Superior temporal gyrus (tissue), 1 donor: ENCODE measurements at regions not wholly inside any gene's neighbourhood (a gene's known extent, or its start where the extent isn't known, plus 50 kb on each side); places are given as distances from the start of the nearest gene placed in this dataset.
"Not testable (repeated sequence)": the region's sequence is repeated elsewhere in the genome, so short reads cannot be mapped to it uniquely, and the experiment has no call there.

Experiments
- DNase-seq: peaks from one replicate; pipeline ENCODE4 v3.0.0-alpha.2; 2016; ENCODE audit errors: extremely low spot score

DNA sequence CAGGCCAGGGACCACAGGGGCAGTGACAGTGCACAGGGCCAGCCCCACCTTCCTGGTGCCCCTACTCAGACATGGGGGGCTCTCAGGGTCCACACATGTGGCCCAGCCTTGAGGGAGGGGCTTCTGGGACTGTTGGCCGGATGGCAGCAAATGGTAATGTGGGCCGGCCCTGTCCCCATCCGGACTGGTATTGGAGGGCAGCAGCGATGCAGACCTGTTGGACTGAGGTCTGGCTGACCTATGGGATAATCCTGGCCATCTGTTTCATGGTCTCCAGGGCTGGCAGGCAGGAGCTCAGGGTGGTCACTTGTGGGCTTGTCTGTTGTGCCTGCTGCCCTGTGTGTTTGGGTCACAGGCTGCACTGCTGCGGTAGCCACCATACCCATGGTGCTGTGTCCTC, 387.5 kb downstream of the TMEM121 start:
- no peak for DNase-seq

DNA sequence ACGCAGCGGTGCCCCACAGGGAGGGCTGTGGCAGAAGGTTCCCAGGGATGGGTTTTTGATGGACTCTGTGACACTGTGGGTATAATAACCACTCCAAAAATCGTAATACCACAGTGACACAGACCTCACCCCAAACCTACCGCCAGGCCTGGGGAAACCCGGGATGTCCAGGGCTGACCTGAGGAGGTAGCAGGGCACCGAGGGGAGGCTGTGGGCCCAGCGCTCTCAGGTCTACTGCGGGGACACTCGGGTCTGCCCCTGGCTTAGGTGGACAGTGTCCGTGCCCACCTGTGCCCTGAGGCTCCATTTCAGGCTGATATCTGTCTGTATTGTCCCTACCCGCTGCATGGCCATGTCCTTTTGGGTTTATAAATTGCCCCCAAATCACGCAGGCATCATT, 387.9 kb downstream of the TMEM121 start:
- DNase-seq = not testable (repeated sequence)

DNA sequence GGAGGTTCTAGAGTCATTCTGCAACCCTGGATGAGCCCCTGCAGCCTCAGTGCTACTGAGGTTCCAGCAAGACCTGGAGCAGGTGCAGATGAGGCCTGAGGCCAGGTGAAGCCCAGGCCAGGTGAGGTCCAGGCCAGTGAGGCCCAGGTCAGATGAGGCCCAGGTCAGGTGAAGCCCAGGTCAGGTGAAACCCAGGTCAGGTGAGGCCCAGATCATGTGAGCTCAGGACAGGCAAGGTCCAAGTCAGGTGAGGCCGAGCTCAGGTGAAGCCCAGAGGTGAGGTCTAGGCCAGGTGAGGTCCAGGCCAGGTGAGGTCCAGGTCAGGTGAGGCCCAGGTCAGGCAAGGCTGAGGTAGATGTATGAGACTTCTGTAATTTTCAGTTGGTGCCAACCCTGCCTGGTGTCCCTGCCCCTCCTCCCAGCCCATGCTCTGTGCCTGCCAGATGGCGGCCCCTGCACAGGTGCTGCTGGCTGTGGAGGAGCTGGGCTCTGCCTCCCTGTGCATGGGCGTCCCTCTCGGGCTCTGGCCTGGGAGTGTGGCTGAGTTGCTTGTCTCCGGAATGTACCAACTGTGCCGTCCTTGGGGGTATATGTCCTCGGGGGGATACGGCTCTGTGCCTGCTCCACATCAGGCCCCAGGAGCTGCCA, 388.5 kb downstream of the TMEM121 start:
- DNase-seq = no peak

DNA sequence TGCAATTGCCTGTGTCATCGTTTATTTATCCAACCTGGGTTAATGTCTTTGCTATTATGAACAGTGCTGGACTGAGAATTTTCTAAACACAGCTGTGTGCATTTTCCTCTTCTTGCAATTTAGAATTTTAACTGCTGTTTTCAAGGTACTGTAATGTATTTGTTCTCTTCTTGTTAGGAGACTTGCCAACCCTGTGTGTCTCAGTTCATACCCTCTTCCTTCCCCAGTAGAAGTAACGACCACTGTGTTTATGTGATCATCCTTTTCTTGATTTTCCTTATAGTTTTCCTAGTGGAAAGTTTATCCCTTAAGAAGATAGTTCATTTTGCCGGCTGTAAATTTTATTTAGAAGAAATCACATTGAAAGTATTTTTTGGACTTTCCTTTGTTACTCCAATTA, 389.2 kb downstream of the TMEM121 start:
- not testable (repeated sequence) for DNase-seq

DNA sequence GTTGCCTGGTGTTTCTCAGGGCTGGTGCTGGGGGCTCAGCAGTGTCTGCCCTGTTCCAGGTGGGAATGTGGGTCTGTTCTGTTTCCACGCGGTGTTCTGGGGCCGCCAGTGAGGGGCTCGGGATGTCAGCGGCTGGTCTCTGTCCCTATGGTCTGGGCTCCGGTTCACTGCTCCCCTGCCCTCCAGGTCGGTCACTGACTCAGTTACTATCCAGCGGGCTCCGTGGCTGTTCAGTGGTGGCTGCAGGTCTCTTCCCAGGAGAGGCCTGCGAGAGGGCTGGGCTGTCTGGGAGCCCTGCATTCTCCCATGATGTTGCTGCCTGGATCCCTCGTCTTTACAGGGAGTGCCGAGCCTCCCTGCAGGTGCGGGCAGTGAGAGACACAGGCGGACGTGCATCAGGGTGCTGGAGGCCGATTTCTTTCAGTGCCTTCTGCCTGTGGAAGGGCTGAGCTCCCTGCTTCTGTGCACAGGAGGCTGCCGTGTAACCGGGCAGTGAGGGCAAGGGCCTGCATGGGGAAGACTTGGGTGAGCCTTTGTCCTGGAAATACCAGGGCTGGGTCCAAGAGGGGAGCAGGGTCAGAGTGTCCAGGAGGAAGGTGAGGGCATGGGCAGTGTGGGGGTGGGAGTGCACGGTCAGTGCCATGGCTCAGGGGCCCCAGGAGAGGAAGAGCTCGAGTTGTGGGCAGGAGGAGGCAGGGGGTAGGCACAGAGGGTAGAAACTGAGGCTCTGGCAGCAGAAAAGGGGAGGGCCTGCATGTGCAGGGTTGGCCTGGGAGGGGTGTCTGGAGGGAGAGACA, 391.0 kb downstream of the TMEM121 start:
- DNase-seq = not testable (repeated sequence)

DNA sequence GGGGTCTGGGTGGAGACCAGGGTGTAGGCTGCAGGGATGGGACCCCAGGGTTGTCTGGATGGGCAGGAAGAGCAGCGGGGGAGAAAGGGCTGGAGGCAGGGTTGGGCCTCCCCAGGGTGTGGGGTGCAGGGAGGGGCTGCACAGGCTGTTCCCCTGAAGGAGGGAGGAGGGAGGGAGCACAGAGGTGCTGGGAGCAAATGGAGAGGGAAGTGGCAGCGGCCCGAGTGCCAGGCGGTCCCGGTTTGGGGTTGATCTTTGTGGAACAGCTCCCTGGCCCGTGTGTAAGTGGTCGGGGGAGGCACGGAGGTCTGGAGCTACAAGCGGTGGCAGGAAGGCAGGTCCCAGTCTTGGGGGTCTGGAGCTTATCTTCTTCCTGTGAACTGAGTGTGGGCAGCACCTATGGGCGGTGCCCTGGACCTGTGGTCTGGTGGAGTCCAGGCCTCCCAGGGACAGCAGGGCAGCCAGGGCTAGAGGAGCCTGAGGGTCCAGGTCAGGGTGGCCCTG, 391.6 kb downstream of the TMEM121 start:
- no peak for DNase-seq

DNA sequence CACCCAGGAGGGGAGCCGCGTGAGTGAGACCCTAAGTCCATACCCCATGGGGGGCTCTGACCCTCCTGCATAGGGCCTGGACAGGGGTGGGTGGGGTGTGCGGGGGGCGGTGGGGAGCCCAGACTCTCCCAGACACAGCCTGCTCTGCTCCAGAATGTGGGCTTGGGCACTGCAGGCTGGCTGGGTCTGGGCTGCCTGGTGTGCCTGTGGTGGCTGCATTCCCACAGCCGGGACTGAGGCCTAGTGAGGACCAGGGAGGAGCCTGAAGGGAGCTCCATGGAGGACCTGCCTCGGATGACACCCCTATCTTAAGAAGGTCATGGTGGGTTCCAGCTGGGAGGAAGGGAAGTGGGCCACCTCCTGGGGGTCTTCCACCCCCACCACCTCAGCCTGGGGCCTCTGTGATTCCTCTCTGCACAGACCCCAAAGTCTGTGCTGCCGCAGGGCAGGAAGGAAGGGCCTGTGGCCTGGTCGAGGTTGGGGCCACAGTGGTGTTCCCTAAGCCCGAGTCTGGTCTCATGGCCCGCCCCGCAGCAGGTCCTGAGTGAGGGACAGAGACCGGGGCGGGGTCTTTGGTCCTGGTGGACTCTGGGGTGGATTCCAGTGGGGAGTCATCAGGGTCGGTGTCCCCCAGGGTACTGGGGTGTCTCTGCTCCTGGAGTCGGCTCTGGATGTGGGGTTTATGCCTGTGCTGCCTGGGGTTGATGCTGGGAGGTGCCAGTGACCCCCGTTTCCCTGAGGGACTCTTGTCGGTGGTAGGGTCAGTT, 392.3 kb downstream of the TMEM121 start:
- DNase-seq = no peak

DNA sequence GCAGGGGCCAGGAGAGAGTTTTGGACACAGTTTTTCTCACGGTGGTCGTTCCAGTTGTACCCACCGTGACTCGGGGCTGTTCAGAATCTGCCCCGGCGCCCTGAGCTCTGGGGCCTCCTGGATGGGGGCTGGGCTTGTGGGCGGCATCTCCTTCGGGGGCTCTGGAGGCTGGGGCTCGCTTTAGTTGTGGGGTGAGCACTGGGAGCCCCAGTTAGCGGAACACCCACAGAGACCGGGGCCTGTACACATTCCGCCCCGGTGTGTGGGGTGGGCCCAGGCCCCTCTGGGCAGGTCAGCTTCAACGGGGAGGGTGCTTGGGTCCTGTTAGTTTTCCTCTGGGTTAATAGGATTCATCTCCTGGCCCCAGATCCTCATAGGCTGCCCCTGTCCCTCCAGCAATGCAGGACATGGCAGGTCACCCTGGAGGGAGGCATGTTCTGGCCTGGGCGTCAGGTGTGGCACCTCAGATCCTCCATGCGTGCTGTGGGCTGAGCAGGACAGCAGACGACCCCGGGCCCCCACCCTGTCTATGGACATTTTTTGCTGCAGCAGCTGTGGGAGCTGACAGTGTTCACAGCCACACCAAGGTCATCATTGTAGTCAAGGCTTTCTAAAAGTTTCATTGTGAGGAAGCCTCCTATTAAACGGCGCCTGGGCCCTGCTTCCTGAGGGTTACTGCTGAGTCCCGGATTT, 393.2 kb downstream of the TMEM121 start:
- no peak for DNase-seq

DNA sequence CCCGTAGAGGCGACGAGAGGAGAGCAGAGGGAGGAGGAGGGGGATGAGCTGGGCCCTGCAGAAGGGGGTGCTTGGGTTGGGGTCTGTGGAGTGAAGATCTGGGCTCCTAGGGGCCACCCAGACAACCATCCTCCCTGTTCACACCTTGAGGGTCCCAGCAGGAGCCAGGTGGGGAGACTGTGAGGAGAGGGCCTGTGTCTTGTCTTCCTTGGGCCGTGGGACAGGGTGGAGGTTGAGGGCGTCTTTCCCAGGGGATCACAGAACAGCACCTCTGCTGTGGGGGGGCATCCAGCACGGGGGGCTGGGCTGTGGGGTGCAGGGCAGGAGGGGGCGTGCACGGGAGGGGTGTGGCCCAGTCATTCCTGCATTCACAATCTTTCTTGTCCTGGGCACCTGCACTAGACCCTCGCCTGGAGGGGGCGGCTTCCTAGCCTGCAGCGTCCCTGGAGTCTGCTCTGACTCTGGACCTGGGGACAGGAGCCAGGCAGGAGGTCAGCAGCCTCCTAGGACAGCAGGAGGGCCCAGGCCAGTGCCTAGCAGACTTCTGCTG, 393.8 kb downstream of the TMEM121 start:
- not testable (repeated sequence) for DNase-seq

DNA sequence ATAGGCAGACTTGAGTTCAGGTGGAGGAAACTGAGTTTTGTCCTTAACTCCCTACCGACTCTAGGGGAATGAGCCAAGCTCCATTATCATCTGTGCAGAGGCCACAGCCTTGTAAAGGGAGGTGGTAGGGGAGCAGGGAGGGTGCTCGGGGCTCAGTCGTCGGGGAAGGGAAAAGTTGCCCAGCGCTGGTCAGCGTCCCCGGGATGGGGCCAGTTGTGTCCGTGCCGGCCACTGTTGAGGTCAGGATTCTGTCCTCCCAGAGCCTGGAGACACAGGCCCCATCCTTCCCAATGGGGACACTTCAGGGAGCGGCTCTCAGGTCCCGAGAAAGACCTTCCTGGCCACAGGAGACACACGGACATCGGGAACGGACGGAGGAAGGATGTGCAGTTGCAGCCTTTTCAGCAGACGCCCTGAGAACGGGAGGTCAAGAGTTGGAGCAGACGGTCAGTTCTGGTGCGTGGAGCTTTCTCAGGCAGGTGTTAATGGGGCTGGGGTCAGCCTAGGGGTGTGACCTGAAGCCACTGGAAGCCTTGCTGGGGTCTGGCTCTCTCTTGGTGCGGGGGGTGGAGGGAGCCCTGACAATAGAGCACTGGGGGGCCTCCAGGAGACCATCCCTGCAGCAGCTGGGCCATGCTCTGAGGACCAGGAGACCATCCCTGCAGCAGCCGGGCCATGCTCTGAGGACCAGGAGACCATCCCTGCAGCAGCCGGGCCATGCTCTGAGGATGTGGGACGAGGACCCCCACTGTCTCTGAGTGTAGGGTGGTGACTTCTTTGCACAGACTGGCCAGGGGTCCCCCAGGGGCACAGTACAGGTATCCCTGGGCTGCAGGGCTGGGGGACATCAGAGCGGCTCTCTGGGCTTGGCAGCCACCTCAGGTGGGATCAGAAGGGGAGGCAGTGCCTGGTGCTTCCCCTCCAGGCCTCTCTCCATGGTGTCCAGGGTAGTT, 394.7 kb downstream of the TMEM121 start:
- not testable (repeated sequence) for DNase-seq

DNA sequence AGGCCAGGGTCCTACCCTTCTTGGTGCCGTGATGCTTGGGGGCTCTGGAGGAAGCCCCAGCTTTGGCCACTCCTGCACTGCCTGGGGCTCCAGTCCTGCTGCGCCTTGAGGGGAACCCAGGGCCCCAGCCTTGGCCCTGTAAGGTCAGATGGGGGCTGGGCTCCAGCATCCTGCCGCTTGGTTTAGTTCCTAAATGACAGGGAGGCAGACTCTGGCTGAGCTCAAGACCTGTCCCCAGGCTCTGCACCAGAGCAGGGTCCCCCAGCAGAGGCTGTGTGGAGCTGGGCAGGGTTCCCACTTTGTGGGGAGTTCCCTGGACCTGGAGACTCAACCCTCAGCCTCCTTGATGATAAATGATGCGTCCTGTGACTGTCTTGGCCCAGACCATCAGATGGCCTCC, 395.4 kb downstream of the TMEM121 start:
- not testable (repeated sequence) for DNase-seq

DNA sequence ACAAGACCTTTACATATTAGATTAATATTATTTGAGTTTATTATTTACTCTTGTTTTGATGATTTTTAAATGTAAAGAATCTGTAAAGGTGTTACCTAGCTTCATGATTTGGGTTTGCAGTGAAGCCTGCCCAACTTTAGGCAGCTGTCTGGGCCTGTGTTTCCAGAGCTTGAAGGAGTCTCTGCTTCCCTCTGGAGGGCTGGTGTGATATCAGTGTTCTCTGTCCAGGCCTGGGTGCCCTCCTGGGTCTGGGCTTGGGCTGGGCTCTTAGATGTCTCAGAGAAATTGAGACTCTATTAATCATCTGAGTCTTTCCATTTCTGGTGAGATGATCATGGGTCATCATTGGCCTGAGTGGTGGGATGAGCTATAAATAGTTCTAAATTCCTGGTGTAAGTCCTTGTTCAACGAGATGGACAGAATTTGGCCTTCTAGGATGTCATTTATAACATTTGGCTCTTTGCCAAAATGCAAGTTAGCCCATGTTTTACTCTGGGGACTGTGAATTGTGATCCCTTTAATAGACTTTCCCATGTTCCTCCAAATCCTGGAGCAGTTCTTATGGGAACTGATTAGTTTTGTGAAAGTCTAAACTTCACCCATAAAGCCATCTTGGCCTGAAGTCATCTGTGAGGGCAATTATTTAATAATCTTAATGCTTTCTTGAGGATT, 397.3 kb downstream of the TMEM121 start:
- DNase-seq = not testable (repeated sequence)

DNA sequence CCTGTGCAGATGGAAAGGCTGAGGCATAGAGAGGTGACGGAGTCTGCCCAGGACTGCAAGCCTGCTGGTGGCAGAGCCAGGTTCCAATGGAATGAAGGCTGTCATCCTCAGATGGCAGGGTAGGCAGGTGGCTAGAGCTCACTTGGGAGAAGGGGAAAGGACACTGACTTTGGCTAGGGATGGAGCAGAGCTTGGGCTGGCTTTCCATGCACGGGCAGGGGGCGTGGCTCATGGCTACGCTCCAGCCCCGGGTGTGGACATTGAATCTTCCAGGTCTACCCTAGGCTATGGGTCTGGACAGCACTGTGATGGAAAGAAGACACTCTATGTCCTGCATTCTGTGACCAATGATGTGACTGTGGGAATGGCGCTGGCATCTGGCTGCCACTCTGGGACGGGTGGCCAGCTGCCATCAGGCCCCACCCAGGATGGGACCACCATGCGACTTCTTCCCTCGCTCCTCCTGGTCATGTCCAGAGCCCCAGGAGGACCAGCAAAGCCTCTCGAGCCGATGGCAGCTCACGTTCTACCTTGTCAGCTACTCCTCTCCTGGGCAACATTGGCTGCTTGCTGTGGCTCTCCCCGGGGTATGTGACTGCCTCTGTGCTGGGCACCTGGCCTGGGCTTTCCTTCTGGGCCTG, 398.7 kb downstream of the TMEM121 start:
- no peak for DNase-seq

DNA sequence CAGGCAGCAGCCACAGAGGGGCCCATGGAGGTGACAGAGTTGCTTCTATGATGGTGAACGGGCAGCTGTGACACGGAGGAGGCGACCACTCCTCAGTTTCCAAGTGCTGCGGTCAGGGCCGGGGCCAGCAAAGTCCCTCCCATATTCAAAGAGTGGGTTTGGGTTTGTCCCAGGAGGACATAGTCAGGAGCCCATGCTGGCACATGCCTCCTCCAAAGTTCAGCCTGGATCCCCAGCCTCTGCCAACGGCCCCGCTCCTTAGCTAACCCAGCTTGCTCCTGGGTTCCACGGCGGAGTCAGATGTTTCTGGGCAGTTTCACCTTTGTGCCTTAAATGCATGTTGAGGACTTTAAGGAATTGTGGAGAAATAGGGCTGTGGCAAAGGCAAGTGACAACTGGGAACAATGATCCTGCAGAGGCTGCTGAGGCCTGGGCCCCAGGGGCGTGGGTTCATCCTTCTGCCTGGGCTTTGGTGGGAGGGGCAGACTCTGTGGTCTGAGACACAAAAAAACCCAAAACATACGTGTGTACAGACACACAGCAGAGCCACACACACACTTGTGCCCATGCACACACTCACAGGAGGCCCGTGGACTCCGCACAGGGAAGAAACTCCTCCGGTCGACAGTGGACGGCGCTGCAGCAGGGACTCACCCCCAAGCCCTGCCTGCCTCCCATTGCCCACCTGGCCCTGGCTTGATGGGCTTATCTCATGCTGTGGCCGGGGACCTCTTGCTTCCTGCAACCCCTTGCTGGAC, 399.4 kb downstream of the TMEM121 start:
- no peak for DNase-seq

DNA sequence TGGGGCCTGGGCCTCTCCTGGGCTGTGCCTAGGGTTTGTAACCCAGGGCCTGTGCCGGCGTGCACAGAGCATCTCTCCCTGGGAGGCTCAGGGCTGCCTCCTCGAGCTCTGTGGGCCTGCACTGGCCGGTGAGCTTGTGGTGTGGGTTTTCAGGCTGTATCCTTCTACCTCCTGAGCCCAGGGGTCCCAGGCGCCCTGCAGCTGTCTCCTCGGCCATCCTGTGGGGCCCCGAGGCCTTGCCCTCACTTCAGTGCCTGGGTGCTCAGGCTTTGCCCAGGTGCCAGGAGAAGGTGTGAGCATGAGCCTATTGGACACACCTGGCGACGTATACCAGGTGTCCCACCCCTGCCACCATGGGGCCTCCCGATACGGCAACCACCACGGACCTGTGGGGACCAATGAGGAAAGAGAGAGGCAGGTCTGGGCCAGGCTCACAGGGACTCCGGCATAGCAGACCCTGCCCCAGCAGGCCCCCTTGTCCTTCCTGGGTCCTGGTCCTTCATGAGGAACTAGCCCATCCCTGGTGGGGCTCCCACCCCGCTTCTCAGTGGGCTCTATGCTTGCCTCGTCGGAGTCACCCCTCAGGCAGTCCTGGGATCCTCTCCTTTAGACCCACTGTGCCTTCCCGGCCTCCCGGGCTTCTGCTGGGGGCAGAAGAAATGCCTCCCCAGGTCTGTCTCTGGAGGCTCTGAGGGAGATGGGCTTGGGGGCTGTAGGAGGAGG, 400.2 kb downstream of the TMEM121 start:
- DNase-seq = no peak

DNA sequence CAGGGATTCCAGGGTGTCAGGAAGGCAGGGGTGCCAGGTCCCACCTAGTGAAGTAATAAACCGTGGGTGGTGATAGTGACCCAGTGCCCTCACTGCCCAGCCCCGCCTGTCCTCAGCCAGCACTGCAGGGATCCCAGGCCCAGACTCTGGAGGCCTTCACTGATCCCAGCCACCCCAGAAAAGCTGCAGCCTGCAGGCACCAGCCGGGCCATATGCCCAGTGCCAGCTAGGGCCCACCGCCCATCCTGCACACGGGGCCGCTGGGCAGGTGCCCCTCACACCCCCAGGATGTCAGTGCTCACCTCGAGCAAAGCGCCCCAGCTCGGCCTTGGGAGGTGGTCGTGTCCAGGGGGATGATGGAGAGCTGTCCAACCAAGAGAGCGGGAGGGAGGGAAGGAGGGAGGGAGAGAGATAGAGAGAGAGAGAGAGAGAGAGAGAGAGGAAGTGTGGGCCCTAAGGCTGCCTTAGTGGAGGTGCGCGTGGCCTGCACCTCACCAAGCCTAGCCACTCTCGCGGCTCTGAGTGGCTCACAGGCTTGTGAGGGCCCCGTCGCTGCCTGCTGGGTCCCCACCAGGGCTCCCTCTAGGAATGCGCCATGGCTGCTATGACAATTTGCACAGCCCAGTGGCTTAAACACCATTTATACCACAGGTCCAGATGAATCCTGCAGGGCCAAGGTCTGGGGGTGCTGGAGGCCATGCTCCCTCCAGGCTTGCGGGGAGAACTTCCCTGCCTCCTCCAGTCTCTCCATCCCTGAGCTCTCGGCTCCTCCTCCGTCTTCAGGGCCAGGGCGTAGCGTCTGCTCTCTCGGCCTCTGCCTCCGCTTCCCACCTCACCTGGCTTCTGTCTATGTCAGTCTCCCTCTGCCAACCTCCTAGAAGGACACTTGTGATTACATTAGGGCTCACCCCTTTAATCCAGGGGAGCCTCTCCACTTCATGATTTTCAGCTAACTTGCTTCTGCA, 401.0 kb downstream of the TMEM121 start:
- DNase-seq = no peak
